HG03460 (cell line): ENCODE measurements at regions not wholly inside any gene's neighbourhood (a gene's known extent, or its start where the extent isn't known, plus 50 kb on each side); places are given as distances from the start of the nearest gene placed in this dataset.

Experiments
- ATAC-seq: cut with Tn5 transposase; IDR thresholded peaks from one replicate; pipeline ENCODE4 v1.9.1; 2021; ENCODE audit not compliant: unreplicated experiment

DNA sequence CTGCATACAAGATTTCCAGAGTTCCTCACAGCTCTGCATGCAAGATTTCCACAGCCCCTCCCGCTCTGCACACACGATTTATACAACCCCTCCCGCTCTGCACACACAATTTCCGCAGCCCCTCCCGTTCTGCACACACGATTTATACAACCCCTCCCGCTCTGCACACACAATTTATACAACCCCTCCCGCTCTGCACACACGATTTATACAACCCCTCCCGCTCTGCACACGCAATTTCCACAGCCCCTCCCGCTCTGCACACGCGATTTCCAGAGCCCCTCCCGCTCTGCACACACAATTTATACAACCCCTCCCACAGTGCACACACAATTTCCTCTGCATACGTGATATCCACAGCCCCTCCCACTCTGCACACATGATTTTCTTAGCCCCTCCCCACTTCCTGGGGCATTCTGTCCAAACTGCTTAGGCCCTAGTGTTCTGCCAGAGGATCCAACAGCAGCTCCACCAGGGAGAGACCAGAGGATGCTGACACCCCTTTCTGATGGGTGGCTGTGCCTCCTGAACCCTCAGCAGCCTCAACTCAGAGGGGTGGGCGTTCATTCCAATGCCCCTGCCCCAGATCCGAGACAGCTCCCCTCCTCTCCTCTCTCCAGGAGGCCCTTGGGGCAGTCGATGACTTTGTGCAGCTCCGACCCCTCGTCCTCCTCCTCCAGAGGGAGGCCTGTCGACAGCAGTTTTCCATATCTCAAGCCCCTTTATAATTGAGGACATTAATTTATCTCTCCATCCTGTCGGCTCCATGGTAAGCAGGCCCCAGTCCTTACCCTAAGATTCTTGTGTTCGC lies 671.7 kb downstream of the BRD1 start:
- no peak for ATAC-seq

DNA sequence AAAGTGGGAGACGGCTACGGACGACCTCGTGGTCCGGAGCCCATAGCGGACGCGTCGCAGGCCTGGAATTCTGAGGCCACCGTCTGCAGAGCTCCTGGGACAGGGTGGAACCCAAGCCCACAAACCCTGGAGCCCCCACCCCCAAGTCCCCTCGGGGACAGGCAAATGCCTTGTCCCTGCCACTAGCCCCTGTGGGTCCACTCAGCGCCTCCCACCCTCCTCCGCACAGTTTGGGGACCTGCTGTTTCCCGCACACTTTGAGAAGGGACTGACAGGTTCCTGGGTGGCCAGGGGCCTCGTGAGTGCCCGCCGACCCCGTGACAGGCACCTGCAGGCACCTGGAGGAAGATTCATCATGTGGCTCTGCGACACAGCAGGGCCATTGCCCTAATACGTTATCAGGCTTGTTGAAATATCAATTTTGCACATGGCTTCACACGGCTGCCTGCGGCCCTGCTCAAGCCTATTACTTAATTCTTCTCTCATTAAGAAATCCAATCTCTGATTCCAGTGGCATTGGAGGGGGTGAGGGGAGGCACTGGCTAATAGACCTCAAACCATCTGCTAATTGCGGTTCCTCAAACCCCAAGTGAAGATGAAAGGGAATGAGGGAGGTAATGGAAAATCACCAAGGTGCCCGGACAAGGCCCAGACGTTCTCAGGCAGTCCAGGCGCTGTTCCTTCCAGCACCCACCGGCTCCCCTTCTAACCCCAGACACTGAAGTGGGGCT lies 672.5 kb downstream of the BRD1 start:
- ATAC-seq = no peak

DNA sequence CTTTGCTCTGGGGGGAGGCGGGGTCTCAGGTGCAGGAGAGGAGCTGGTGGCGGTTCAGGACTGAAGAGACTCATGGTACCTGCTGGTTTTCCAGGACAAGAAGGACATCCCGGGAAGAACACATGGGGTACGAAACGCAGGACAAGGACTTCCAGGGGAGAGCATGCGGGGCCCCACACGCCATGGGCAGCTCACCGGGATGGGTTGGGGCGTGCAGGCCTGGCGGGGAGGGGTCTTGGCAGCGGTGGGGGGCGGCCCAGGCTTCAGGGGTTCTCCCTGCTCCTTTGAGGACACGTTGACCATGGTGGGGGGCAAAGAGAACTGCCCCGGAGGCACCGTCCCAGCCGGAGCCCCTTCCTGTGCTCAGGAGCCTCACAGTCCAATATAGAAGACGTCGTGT lies 673.2 kb downstream of the BRD1 start:
- no peak for ATAC-seq

DNA sequence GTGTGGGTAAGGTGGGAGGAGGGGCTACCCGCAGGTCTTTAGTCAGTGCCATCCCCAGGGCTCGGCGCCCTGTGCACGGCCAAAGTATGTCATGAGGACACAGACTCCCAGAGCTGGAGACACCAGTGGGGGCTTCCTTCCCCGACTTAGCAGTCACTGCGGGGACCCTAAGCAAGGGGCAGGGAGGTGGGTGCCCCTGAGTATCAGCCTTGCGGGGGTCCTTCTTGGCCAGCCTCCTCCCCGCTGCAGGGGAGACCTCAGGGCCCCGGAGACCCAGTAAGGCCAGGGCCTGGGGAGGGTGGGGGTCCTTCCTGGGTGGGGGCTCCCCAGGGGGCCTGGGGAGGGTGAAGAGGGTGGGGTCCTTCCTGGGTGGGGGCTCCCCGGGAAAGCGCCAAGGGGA lies 673.8 kb downstream of the BRD1 start:
- no peak for ATAC-seq

DNA sequence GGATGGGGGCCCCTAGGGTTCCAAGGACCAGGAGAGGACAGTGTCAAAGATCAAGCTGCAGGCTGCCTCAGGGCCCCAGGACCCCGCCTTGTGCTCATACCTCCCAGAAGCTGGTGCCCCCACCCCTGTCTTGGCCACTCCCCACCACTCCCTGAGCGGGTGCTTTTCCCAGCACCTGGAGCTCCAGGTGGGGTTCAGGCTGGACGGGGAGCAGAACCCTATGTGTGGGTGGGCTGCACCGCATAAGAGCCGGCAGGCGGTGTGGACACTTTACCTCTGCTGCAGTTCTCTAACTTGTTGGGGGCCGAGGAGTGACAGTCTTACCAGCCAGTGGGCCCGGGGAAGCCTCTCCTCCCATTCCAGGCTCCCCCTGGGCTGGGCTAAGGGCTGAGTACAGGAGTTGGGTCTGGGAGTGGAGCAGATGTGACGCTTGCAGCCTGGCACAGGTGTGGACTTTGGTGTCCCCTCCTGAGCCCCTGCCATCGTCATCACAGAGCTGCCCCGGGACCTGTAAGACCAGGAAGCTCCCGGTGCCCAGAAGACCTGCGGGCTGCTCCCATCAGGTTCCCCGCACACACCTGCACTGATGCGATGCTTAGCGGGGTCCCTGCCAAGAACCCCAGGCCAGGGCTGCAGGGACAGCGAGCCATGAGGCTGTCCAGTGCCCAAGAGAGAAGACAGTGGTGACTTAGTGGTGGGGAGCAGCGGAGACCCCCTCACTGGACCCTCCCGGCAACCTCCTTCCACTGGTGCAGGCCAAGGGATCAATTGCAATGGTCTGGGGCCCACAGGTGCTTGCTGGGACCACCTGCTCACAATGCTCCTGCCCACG lies 674.5 kb downstream of the BRD1 start:
- no peak for ATAC-seq

DNA sequence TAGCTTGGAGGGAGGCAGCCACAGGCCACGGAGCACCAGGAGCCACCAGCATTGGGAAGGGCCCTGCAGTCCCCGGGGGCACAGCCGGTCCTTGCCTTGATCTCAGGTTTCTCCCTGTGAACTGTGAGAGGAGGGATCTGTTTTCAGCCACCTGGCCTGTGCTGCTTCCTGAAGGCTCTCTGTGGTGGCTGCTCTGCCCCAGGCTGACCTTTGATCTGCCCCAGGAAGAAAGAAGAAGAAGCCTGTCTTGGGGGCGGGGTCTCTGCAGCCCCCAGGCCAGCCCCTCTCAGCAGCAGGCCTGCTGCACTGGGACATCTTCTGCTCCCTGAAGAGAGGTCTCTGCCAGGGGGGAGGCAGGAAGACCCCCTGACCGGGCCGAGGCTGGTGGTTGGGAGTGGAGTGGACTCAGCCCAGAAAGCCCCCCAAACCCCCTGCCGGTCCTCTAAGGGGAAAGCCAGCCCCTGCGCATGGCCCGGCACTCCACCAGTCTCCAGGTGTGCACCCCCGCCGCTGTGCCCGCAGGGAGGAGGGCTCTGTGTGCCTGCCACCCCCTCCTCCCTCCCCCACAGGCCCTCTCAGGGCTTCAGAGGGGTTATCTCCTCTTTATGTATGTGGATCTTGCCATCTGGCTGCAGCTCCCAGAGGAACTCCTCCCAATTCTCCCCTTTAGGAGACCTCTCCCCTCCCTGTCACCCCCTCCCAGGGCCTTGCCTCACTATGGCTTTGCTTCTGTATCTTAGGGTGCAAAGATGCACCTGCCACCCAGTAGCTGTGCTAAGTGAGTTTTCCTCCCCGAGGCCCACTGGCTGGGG lies 675.3 kb downstream of the BRD1 start:
- ATAC-seq = no peak

DNA sequence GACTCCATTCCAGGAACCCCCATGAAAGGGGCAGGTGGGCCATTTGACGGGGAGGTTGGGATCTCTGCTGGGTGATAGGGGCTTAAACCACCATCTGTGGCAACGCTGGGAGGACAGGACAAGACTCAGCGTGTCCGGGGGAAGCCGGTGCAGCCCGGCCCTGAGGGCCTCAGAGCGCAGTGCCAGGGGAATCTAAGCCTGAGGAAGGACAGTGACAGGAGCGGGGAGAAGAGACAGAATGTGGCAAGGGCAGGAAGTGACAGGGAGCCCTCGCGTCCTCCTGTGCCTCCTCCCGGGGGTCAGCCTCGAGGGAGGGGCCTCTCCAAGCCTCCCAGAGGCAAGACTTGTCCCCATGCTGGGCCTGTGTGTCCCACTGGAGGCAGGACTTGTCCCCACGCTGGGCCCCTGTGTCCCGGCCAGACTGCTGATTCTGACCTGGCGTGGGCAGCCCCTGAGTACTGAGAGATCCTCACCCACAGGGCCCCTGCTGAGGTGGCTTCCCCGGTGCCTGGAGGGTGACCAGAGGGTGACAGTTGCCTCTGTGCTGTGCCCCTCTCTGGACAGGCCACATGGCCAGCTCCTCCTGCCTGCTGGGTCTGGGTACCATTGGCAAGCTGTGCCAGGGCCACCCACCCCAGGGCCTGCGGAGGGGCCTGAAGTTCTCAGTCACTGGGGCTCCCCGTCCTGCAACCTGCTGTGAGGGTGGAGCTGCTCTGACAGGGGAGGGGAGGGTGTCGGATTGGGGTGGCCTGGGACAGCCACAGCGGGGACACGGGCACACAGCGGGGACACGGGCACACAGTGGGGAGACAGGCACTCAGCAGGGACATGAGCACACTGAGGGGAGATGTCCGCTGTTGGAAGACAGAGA lies 676.2 kb downstream of the BRD1 start:
- ATAC-seq = no peak

DNA sequence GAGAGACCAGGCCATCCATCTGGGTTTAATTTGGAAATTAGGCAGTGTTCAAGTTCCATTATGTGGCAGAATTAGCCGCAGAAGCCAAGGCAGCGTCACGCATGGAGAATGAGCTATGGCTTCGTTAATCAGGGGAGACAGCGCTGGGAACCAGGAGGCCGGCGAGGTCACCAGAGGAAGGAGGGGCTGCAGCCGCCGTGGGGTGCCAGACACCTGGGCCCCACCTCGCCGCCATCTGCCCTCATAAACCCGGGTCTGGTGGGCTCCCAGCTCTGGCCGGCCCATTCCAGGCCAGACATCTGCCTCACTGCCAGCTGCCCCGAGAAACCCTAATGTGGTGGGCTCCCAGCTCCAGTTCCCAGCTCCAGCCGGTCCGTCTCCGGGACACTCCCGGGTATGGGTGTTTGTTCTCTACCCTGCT lies 676.9 kb downstream of the BRD1 start:
- ATAC-seq = no peak

DNA sequence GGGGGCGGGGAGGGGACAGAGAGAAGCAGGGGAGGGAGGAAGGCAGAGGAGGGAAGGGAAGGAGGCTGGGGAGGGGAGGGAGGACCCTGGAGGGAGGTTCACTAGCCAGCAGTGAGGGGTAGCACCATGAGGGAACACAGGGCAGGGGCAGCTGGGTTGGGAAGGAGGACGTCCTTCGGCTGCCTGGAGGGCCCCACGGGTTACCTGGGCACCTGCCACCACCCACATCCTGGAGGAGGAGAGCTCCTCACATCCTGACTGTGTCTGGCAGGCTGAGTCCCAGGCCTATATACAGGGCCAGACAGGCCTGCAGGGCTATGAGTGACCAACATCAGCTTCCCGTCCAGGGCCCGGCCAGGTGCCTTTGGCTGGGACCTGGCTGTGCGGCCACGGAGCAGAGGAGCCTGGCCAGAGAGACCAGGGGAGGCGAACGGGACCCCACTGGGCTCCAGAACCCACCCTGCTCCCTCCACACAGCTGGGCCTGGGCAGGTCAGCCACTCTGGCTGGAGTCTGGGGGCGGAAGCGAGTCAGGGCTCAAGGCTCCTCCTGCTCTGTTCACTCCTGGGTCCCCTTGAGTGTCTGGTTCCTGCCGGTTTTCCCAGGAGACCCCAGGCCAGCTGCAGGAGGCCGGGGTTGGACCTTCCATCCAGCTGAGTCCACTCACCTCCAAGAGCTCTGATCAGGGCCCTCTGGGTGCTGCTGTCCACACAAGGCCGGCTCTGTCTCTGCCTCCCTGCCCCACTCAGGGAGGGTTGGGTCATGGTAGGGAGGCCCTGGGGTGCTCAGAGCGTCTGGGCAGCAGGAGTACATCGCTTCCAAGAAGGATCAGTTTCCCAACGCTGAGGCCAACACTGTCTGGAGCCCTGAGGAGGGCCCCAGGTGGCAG lies 677.7 kb downstream of the BRD1 start:
- ATAC-seq = no peak

DNA sequence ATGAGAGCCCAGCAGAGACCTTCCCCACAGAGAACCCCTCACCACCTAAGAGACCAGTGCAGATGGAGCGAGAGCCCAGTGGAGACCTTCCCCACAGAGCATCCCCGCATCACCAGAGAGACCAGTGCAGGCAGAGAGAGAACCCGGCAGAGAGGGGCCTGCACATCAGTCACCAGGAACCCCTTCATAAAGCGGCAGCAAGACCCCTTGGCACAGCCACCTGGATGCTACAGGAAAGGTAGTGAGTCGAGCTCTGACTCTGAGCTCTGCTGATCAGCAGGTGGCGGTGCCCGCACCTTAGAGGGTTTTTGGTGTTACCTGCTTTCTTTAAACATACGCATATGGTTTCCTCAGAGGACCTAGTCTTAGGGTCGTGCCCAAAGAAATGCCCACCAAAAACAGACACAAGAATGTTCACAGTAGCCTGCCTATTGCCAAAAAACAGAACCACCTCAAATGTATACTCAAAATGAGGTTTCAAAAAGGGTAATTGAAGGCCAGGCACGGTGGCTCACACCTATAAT lies 678.7 kb downstream of the BRD1 start:
- ATAC-seq = no peak

DNA sequence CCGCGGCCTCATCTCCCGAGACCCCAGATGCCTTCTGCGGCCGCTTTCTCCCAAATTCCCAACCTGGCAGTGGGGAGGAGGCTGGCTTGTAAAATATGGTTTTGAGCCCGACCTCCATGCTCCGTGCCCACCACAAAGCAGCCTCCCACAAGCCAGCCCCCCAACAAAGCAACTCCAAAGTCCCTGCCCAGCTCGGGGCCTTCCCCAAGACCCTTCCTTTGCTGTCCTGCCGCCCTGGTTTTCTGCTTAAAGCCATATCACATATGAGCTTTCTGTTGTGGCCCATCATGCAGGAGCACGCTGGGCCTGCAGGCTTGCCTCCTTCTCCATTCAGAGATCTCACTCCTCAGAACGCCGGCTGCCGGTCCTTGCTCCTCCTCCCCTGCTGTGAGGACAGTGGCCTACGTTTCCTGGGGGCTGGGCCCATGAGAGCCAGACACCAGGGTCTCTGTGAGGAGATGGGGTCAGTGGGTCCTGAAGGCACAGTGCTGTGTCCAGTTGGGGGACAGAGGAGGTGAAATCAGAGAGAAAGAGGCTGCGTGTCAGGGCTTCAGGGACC lies 680.0 kb downstream of the BRD1 start:
- no peak for ATAC-seq

DNA sequence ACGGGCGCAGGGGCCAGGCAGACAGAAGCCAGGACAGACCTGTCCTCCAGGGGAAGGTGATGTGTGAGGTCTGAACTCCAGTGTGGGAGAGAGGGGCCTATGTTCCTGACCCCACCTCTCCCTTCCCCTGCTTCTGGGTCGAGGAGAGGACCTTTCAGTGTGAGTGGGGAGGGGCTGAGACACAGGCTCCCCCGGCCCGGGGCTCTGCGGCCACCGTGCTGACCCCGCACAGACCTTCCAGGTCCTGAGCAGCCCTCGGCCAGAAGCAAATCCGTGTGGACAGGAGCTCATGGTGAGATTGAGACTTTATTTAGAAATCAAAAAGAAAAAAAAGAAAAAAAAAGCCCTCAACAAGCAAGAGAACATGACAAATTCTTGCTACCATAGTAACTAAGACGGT lies 680.5 kb downstream of the BRD1 start:
- no peak for ATAC-seq

DNA sequence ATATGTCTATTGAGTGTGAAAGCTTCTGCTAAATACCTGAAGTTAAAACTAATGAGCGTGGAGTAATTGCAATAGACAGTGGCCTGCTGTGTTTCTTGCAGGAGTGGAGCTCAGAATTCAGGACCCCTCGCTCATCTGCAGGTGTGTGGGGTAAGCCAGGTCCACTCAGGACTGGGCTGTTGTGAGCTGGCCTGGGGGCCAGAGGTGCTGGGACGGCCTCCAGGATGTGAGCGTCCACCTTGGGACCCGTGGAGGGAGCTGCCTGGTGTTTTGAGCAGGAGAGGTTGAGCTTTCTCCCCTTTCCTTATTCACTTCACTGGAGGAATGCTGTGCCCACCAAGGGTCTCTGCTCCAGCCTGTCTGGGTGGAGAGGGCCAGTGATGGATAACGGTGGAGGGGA lies 681.2 kb downstream of the BRD1 start:
- no peak for ATAC-seq

DNA sequence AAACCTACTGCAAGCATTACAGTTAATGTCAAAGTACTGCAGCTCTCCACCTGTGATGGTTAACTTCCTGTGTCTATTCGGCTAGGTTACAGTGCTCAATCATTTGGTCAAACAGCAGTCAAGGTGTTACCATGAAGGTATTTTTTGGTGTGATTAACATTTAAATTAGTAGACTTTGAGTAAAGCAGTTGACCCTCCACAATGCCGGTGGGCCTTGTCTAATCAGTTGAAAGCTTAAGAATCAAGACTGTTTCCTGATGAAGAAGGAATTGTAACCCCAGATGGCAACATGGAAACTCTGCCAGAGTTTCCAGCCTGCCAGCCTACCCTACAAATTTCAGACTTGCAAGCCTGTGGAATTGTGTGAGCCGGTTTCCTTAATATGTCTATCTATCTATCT lies 683.9 kb downstream of the BRD1 start:
- no peak for ATAC-seq

DNA sequence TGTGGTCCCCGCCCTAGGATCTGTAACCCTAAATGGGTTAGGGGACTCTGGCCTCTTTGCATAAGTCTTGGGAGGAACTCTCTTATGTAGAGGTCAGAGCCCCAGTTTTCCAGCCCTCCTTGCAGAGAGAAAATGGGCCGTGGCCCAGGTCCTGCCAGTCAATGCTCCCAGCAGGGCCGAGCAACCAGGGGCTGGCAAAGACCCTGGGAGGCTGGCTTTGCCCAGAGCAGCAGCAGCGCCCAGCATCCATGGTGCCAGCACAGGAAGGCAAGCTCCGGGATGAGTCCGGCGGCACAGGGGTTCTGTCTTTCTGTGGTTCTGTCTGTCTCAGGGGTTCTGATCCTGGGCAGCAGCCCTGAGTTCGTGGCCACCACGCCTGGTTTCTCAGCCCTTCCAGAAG lies 684.8 kb downstream of the BRD1 start:
- ATAC-seq = no peak

DNA sequence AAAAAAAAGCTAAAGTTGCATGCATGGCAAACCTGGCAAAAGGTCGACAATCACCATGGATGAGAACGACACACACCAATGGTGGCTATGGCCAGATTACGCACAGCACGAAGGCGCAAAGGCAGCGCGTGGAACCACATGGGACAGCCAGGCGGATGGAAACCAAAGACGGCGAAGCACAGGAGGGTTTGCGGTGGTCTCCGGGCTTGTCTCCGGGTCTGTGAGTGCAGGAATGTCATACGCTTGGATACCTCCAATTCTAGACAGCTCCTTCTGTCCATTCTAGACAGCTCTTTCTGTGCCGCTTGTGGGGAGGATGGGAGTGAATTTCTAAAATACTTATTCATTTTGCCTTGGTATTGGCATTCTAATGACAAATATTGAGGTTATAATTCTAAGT lies 685.4 kb downstream of the BRD1 start:
- ATAC-seq = no peak

DNA sequence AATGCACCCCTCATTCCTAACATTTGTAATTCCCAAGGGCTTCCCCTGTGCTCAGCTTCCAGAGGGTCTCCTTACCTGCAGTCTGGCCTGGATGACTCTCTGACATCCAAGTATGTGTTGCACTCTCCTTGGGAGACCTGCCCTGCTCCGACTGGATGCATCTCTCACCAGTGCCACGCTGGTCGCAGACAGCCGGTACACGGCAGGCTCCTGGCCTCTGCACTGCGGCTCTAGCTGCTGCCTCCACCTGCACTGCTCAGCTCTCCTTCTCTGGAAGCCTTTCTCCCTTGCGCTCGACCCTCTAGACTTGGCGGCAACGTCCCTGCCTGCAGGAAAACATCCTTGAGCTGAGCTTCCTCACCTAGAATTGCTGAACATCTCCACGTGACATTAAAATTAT lies 685.9 kb downstream of the BRD1 start:
- no peak for ATAC-seq

DNA sequence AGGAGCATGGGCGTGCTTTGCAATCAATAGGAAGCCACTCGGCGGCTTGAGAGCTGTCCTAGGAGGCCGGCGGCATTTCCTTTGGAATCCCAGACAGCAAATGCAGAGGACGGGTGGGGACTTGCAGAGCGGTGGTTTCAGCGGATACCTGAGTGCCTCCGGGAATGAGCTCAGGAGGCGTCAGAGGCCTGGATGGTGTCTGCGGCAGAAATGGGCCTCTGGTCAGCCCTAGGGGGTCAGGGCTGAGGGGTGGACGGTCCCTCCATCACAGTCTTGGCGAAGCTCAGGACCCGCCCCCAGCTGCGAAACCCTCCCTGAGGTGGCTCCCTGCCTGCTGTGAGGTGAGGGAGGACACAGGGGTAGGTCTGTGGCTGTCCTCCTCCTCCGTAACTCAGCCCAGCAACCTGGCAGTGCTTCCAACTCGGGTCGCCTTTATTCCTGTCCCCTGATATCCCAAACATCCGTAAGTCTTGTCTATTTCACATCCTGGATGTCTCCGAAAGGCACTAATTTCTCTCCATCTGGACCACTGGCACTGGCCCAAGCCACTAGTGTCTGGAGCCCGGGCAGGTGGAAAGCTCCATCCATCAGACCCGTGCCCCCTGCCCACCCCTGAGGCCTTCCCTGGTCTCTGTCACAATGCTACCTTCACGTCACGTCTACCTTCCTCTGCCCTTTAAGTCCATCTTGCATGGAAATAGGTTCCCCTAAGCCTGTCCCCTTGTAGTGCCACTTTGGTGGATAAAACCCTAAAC lies 686.6 kb downstream of the BRD1 start:
- ATAC-seq = no peak
